ENCODE measurements at regions not wholly inside any gene's neighbourhood (a gene's known extent, or its start where the extent isn't known, plus 50 kb on each side); places are given as distances from the start of the nearest gene placed in this dataset.

DNA sequence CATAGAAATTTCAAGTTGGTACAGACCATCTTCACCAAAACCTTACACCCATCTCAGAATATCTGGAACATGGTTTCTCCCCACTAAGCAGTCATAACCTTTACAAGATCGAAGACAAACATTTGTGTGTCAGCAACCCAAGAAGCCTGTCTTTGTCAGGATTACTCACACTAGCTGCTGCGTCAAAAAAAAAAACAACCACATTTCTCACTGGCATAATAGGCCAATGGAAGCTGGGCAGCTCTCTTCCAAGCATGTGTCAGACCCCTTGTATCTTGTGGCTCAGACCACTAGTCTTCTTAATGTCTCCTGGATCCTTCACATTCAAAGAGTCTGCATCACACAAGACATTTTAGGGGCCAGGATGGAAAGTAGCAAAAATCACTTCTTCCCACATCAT, 266.9 kb upstream of the IGF1R start:
- Histone ChIP-seq H3K27ac (no peak overlapping the region), H3K9me3 (peaks cover 14% of the 10 kb centered on the region), H3K4me3 (no peak overlapping the region), H3K27me3 (ENCODE audit: insufficient read depth in 3 of 3, low read length in 2 of 3) (peaks cover 0 to 8% (median 8%) of the 10 kb centered on the region in 3 donors), H3K36me3 (ENCODE audit: insufficient read depth in 1 of 2, low read depth in 1 of 2) (no peaks in the 10 kb centered on the region), H3K4me1 (no peaks in the 10 kb centered on the region)
- ATAC-seq = no peak
- no peak for DNase-seq
- TF ChIP-seq, protein P1, sequence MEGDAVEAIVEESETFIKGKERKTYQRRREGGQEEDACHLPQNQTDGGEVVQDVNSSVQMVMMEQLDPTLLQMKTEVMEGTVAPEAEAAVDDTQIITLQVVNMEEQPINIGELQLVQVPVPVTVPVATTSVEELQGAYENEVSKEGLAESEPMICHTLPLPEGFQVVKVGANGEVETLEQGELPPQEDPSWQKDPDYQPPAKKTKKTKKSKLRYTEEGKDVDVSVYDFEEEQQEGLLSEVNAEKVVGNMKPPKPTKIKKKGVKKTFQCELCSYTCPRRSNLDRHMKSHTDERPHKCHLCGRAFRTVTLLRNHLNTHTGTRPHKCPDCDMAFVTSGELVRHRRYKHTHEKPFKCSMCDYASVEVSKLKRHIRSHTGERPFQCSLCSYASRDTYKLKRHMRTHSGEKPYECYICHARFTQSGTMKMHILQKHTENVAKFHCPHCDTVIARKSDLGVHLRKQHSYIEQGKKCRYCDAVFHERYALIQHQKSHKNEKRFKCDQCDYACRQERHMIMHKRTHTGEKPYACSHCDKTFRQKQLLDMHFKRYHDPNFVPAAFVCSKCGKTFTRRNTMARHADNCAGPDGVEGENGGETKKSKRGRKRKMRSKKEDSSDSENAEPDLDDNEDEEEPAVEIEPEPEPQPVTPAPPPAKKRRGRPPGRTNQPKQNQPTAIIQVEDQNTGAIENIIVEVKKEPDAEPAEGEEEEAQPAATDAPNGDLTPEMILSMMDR (IDR thresholded peaks at IDR 0.05) = no peak
- intact Hi-C loops (cut with DNase I) = no loop called here
- WGBS, 3 donors = 82 to 92% (median 86%) methylated on average over 2 of the region's 2 CpGs

DNA sequence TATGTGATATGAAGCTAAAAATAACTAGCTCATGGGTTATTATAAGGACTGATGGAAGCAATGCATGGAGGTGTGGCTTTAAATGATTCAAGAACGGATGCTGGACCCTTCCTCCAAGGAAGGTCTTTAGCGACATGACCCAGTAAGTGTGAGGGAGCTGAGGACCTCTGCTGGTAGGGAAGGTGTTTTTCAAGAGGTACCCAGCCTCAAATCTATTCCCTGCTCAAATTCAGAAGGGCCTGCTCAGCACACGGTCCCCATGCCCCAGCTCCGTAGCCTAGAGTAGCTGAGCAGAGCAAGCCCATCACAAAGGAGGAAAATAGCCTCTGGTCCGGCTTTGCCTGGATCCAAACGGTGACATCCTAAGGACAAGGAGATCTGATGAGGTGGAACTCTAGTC, 266.2 kb upstream of the IGF1R start:
- Histone ChIP-seq H3K36me3 (ENCODE audit: insufficient read depth in 1 of 2, low read depth in 1 of 2) (no peaks in the 10 kb centered on the region), H3K9me3 (peaks cover 14% of the 10 kb centered on the region), H3K4me1 (no peaks in the 10 kb centered on the region), H3K27me3 (ENCODE audit: insufficient read depth in 3 of 3, low read length in 2 of 3) (peaks cover 0 to 8% (median 8%) of the 10 kb centered on the region in 3 donors), H3K4me3 (no peak overlapping the region), H3K27ac (no peak overlapping the region)
- DNase-seq (no peak), ATAC-seq (no peak)
- WGBS, 3 donors = 74 to 78% (median 78%) methylated on average over 6 of the region's 6 CpGs
- intact Hi-C loops (cut with DNase I) = no loop called here
- TF ChIP-seq, protein P1 (IDR thresholded peaks at IDR 0.05) = no peak

DNA sequence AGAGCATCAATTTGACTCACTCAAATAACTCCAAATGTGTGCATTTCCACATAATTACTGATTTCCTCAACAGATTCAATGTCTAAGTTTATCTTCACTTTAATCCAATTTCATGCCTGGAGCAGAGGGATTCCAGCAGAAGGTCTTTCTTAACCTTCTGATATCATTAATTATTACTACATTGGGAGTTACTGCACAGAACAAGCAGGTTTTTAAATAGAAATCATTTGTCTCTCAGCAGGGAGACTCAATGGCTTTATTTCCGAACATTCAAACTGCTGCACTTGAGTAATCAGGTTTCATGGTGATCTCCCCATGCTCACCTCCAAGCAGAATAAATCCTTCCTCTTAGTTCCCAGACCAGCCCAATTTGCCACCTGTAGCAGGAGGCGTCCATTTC, 264.8 kb upstream of the IGF1R start:
- no peaks in the 10 kb centered on the region for H3K36me3 ChIP-seq (ENCODE audit: insufficient read depth in 1 of 2, low read depth in 1 of 2)
- no peak overlapping the region for H3K27ac ChIP-seq
- TF ChIP-seq, protein P1 (IDR thresholded peaks at IDR 0.05) = no peak
- ATAC-seq (no peak), DNase-seq (no peak)
- WGBS, 3 donors = 44 to 70% (median 65%) methylated on average over 2 of the region's 2 CpGs
- H3K9me3 ChIP-seq = peaks cover 10% of the 10 kb centered on the region
- intact Hi-C loops (cut with DNase I) = no loop called here
- no peak overlapping the region for H3K4me3 ChIP-seq
- peaks cover 0 to 8% (median 8%) of the 10 kb centered on the region in 3 donors for H3K27me3 ChIP-seq (ENCODE audit: insufficient read depth in 3 of 3, low read length in 2 of 3)
- no peaks in the 10 kb centered on the region for H3K4me1 ChIP-seq

DNA sequence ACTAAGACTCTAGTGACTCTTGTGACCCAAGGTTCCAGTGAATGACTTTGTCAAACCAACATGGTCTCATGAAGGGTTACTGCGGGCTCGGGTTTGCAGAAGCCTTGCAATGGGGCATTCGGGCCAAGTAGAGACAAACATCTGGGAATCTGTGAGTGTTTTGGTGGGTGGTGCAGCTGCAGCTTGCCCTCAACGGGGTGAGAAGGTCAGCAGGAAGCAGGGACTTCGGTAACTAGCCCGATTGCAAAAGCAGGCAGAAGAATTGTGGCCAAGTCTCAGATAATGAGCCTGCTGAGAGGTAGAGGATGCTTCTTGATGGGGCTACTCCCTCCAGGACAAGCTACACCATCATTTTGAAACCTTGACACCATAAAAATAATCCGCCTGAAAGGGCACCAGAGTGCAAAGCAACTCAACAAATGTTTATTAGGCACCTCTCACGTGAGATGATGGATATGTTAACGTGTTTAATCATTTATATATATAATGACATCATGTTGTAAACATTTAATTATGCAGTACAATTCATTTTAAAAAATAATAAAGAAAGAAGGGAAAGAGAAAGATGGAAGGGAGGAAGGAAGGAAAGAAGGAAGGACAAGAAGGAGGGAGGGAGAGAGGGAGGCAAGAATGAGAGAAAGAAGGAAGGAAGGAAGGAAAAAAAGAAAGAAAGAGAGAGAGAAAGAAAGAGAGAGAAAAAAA, 263.9 kb upstream of the IGF1R start:
- WGBS, 3 donors = 28 to 38% (median 30%) methylated on average over 9 of the region's 9 CpGs
- peaks cover 5% of the 10 kb centered on the region for H3K9me3 ChIP-seq
- peak in 1 of 2 donors; percentile 66 for DNase-seq
- H3K27ac ChIP-seq = no peak overlapping the region
- intact Hi-C loops (cut with DNase I) = no loop called here
- peak in 1 of 4 donors; percentile 57 for ATAC-seq
- TF ChIP-seq, protein P1 (IDR thresholded peaks at IDR 0.05) = no peak
- no peaks in the 10 kb centered on the region for H3K4me1 ChIP-seq
- H3K36me3 ChIP-seq (ENCODE audit: insufficient read depth in 1 of 2, low read depth in 1 of 2) = no peaks in the 10 kb centered on the region
- peaks cover 0 to 8% (median 8%) of the 10 kb centered on the region in 3 donors for H3K27me3 ChIP-seq (ENCODE audit: insufficient read depth in 3 of 3, low read length in 2 of 3)
- no peak overlapping the region for H3K4me3 ChIP-seq

Measured in psoas muscle (tissue), 7 donors.